ENCODE measurements at regions not wholly inside any gene's neighbourhood (a gene's known extent, or its start where the extent isn't known, plus 50 kb on each side); places are given as distances from the start of the nearest gene placed in this dataset.

DNA sequence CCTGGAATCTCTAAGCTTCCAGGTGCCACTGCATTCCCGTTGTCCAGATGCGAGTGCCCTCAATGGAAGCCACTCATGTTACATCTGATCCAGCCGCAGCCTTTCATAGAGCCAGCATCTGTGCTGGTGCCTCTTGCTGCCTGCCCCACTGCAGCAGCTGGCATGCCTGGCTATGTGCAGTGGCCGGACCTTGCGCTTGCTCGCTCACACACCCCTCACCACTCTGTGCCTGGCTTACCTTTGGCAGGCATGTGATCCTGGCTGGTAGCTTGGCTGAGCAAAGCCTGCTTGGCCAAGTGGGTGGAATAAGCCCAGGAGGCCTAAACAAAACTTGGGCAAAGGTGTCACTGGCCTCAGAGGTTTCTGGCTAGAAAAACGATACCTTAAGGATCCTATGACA is 59.5 kb upstream of the CDKN2AIP start:
- POLR2A ChIA-PET, result no interaction called here
- Histone ChIP-seq H3K9me3 (ENCODE audit: control insufficient read depth in 1 of 2, insufficient read depth in 1 of 2, low read length in 2 of 2) (peaks cover 0 to 19% of the 10 kb centered on the region in 2 experiments), H3K27me3 (ENCODE audit: control insufficient read depth in 1 of 2, insufficient read depth in 2 of 2, low read length in 2 of 2) (peaks cover 0 to 6% of the 10 kb centered on the region in 2 experiments), H3K4me1 (ENCODE audit: insufficient read depth, low read length) (no peaks in the 10 kb centered on the region), H3K4me3 (ENCODE audit: low read length) (no peak overlapping the region), H3K36me3 (ENCODE audit: insufficient read depth, low read length) (no peaks in the 10 kb centered on the region), H3K27ac (ENCODE audit: low read depth in 1 of 2, low read length in 2 of 2) (no peak overlapping the region)
- no peak for DNase-seq
- Mint-ChIP-seq H3K27me3 (peaks cover 4% of the 10 kb centered on the region), H3K9me3 (no peaks in the 10 kb centered on the region), H3K27ac (no peak overlapping the region), H3K36me3 (ENCODE audit: low read depth) (no peaks in the 10 kb centered on the region), H3K4me3 (no peak overlapping the region), H3K4me1 (ENCODE audit: low read depth) (no peaks in the 10 kb centered on the region)
- intact Hi-C loops (cut with DNase I, micrococcal nuclease), result no loop called here
- CTCF ChIA-PET, result no interaction called here
- TF ChIP-seq, protein P1, sequence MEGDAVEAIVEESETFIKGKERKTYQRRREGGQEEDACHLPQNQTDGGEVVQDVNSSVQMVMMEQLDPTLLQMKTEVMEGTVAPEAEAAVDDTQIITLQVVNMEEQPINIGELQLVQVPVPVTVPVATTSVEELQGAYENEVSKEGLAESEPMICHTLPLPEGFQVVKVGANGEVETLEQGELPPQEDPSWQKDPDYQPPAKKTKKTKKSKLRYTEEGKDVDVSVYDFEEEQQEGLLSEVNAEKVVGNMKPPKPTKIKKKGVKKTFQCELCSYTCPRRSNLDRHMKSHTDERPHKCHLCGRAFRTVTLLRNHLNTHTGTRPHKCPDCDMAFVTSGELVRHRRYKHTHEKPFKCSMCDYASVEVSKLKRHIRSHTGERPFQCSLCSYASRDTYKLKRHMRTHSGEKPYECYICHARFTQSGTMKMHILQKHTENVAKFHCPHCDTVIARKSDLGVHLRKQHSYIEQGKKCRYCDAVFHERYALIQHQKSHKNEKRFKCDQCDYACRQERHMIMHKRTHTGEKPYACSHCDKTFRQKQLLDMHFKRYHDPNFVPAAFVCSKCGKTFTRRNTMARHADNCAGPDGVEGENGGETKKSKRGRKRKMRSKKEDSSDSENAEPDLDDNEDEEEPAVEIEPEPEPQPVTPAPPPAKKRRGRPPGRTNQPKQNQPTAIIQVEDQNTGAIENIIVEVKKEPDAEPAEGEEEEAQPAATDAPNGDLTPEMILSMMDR (IDR thresholded peaks at IDR 0.05), result no peak
- ATAC-seq (ENCODE audit: poor library complexity), result no peak

DNA sequence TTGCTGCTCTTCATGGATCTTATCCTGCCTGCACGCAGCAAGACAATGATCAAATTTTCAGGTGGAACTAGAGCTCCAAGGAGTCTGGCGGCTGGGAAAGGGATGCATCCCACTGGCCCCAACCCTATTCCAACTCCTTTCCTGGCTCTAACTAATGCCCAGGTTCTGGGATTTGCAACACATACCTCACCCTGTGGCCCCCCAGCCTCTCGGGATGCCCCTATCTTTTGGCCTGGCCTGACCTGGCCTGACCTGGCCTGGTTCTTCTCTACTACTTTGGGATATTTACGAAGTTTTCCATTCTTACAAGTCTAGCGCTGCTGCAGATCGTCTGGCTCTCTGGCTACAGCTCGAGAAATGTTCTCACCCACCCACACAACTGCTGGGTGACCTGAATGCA is 56.4 kb upstream of the CDKN2AIP start:
- CTCF ChIA-PET, result no interaction called here

DNA sequence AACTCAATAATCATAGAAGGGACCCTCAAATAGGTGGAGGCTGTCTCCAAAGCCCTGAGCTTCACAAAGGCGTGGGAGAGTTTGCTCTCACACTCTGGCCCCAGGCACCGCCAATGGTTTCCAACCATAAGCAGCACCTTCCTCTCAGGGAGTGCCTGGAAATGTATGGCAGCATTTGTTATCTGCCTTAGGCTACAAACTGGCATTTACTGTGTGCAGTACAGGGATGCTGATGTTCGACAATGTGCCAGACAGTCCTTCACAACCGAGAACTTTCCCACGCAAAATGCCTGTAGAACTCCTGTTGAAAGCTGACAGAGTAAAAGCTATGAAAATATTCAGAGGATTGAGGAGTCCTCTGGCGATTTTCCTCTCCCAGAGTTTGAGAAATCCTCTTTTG is 55.7 kb upstream of the CDKN2AIP start:
- peaks cover 0 to 8% of the 10 kb centered on the region in 2 experiments for H3K27me3 ChIP-seq (ENCODE audit: control insufficient read depth in 1 of 2, insufficient read depth in 2 of 2, low read length in 2 of 2)
- intact Hi-C loops (cut with DNase I, micrococcal nuclease), result no loop called here
- no peak overlapping the region for H3K4me3 Mint-ChIP-seq
- no peak overlapping the region for H3K27ac Mint-ChIP-seq
- POLR2A ChIA-PET, result no interaction called here
- peaks cover 5% of the 10 kb centered on the region for H3K4me1 ChIP-seq (ENCODE audit: insufficient read depth, low read length)
- H3K36me3 Mint-ChIP-seq (ENCODE audit: low read depth), result no peaks in the 10 kb centered on the region
- no peaks in the 10 kb centered on the region for H3K36me3 ChIP-seq (ENCODE audit: insufficient read depth, low read length)
- DNase-seq (no peak), ATAC-seq (ENCODE audit: poor library complexity) (no peak)
- peaks cover 9% of the 10 kb centered on the region for H3K4me1 Mint-ChIP-seq (ENCODE audit: low read depth)
- H3K9me3 Mint-ChIP-seq, result no peaks in the 10 kb centered on the region
- TF ChIP-seq, protein P1 (IDR thresholded peaks at IDR 0.05), result no peak
- H3K9me3 ChIP-seq (ENCODE audit: control insufficient read depth in 1 of 2, insufficient read depth in 1 of 2, low read length in 2 of 2), result peaks cover 0 to 14% of the 10 kb centered on the region in 2 experiments
- CTCF ChIA-PET, result no interaction called here
- H3K4me3 ChIP-seq (ENCODE audit: low read length), result no peak overlapping the region
- peaks cover 8% of the 10 kb centered on the region for H3K27me3 Mint-ChIP-seq
- no peak overlapping the region for H3K27ac ChIP-seq (ENCODE audit: low read depth in 1 of 2, low read length in 2 of 2)

More for the DNA sequence above, 56.4 kb upstream of the CDKN2AIP start:
- H3K4me1 Mint-ChIP-seq (ENCODE audit: low read depth), result peaks cover 9% of the 10 kb centered on the region
- H3K9me3 Mint-ChIP-seq, result no peaks in the 10 kb centered on the region
- H3K27ac Mint-ChIP-seq, result no peak overlapping the region
- Histone ChIP-seq H3K9me3 (ENCODE audit: control insufficient read depth in 1 of 2, insufficient read depth in 1 of 2, low read length in 2 of 2) (peaks cover 0 to 19% of the 10 kb centered on the region in 2 experiments), H3K27ac (ENCODE audit: low read depth in 1 of 2, low read length in 2 of 2) (no peak overlapping the region), H3K4me3 (ENCODE audit: low read length) (no peak overlapping the region), H3K4me1 (ENCODE audit: insufficient read depth, low read length) (peaks cover 5% of the 10 kb centered on the region), H3K27me3 (ENCODE audit: control insufficient read depth in 1 of 2, insufficient read depth in 2 of 2, low read length in 2 of 2) (peaks cover 0 to 6% of the 10 kb centered on the region in 2 experiments), H3K36me3 (ENCODE audit: insufficient read depth, low read length) (no peaks in the 10 kb centered on the region)
- ATAC-seq (ENCODE audit: poor library complexity), result no peak
- no peaks in the 10 kb centered on the region for H3K36me3 Mint-ChIP-seq (ENCODE audit: low read depth)
- H3K4me3 Mint-ChIP-seq, result no peak overlapping the region
- DNase-seq, result no peak
- POLR2A ChIA-PET, result no interaction called here
- intact Hi-C loops (cut with DNase I, micrococcal nuclease), result no loop called here
- TF ChIP-seq, protein P1 (IDR thresholded peaks at IDR 0.05), result no peak
- peaks cover 4% of the 10 kb centered on the region for H3K27me3 Mint-ChIP-seq
